ENCODE measurements at regions not wholly inside any gene's neighbourhood (a gene's known extent, or its start where the extent isn't known, plus 50 kb on each side); places are given as distances from the start of the nearest gene placed in this dataset.

DNA sequence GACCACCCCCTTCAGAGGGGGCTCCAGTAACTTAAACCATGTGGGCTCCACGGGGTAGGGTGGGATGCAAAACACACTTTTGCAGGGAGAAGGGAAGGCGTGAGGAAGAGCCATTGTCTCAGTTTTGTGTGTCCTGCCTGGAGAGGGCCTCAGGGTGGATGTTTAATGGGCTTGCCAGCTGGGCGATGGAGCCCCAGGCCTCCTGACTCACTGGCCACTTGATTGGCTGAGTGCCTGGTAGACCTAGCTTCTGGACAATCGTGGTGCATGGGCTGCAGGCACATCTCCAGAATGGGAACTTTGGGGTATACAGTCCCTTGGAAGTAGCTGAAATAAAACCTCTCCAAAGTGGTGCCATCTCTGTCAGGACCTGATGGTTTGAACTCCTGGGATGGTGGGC lies 118.3 kb upstream of the MRPS22 start:
- H3K4me2 ChIP-seq (ENCODE audit: insufficient read depth, insufficient read length, low read length): no peak overlapping the region
- H4K91ac ChIP-seq (ENCODE audit: insufficient read length, low read depth, low read length): no peak overlapping the region
- no peak overlapping the region for H4K5ac ChIP-seq (ENCODE audit: insufficient read length, low read depth, low read length)
- H3K79me2 ChIP-seq (ENCODE audit: insufficient read depth, low read length): no peaks in the 10 kb centered on the region
- H2BK15ac ChIP-seq (ENCODE audit: low read depth, low read length): no peak overlapping the region
- H3K14ac ChIP-seq (ENCODE audit: insufficient read depth, low read length): no peak overlapping the region
- no peak overlapping the region for H2BK12ac ChIP-seq (ENCODE audit: insufficient read length, low read depth, low read length)
- H3K18ac ChIP-seq (ENCODE audit: insufficient read length, low read depth, low read length): no peak overlapping the region
- no peaks in the 10 kb centered on the region for H3K27me3 ChIP-seq (ENCODE audit: insufficient read depth, low read length)
- Mint-ChIP-seq H3K36me3 (ENCODE audit: insufficient read depth in 1 of 3, low read depth in 3 of 3) (no peaks in the 10 kb centered on the region), H3K4me3 (no peak overlapping the region), H3K27ac (peak overlapping the region in 1 of 3 experiments; percentile 59; a peak in 2 of 7 replicates), H3K4me1 (0 out of 4 replicates have a peak, but pooled peaks cover 0 to 3% of the 10 kb centered on the region in 2 experiments), H3K9me3 (no peaks in the 10 kb centered on the region), H3K27me3 (ENCODE audit: low read depth) (peaks cover 34% of the 10 kb centered on the region)
- no peak overlapping the region for H3K23ac ChIP-seq (ENCODE audit: insufficient read length, low read depth, low read length)
- no peaks in the 10 kb centered on the region for H4K20me1 ChIP-seq (ENCODE audit: control insufficient read depth, insufficient read depth, insufficient read length)
- TF ChIP-seq, protein P1, sequence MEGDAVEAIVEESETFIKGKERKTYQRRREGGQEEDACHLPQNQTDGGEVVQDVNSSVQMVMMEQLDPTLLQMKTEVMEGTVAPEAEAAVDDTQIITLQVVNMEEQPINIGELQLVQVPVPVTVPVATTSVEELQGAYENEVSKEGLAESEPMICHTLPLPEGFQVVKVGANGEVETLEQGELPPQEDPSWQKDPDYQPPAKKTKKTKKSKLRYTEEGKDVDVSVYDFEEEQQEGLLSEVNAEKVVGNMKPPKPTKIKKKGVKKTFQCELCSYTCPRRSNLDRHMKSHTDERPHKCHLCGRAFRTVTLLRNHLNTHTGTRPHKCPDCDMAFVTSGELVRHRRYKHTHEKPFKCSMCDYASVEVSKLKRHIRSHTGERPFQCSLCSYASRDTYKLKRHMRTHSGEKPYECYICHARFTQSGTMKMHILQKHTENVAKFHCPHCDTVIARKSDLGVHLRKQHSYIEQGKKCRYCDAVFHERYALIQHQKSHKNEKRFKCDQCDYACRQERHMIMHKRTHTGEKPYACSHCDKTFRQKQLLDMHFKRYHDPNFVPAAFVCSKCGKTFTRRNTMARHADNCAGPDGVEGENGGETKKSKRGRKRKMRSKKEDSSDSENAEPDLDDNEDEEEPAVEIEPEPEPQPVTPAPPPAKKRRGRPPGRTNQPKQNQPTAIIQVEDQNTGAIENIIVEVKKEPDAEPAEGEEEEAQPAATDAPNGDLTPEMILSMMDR (conservative IDR thresholded peaks at IDR 0.05): no peak
- H2AK5ac ChIP-seq (ENCODE audit: insufficient read length, low read length): no peak overlapping the region
- no peaks in the 10 kb centered on the region for H3K23me2 ChIP-seq (ENCODE audit: insufficient read length, low read depth, low read length, poor library complexity, severe bottlenecking)
- no peak overlapping the region for H3K56ac ChIP-seq (ENCODE audit: insufficient read length, low read depth, low read length)
- H2BK120ac ChIP-seq (ENCODE audit: low read depth, low read length, poor library complexity, severe bottlenecking): no peak overlapping the region
- no peak overlapping the region for H2BK5ac ChIP-seq (ENCODE audit: insufficient read length, low read length)
- H2AFZ ChIP-seq (ENCODE audit: low read length): no peak overlapping the region
- H3K9ac ChIP-seq (ENCODE audit: extremely low read depth, insufficient read length, low read length): no peak overlapping the region
- H4K8ac ChIP-seq (replicated peaks; ENCODE audit: insufficient read length, low read depth, low read length): no peak overlapping the region
- no peak for DNase-seq
- H3K9me3 ChIP-seq (ENCODE audit: control insufficient read depth, low read depth, low read length): no peaks in the 10 kb centered on the region
- no peak overlapping the region for H3T11ph ChIP-seq (ENCODE audit: low read length)
- H3K27ac ChIP-seq (ENCODE audit: insufficient read length, low read depth, low read length): no peak overlapping the region
- H3K4me1 ChIP-seq (ENCODE audit: insufficient read depth, low read length): no peaks in the 10 kb centered on the region
- no peaks in the 10 kb centered on the region for H3K79me1 ChIP-seq (ENCODE audit: insufficient read depth, low read depth, low read length, poor library complexity, severe bottlenecking)
- H2BK20ac ChIP-seq (ENCODE audit: low read depth, low read length, poor library complexity, severe bottlenecking): no peak overlapping the region
- no CpG with 5 or more reads among the region's 4 CpGs for WGBS (ENCODE audit: extremely low coverage, insufficient read length, low lambda C conversion rate)
- H3K4ac ChIP-seq (ENCODE audit: low read depth, low read length): no peak overlapping the region
